HG03457 (cell line): ENCODE measurements at regions not wholly inside any gene's neighbourhood (a gene's known extent, or its start where the extent isn't known, plus 50 kb on each side); places are given as distances from the start of the nearest gene placed in this dataset.
"Not testable (repeated sequence)": the region's sequence is repeated elsewhere in the genome, so short reads cannot be mapped to it uniquely, and the experiment has no call there.

Experiments
- ATAC-seq: cut with Tn5 transposase; IDR thresholded peaks from one replicate; pipeline ENCODE4 v1.9.1; 2021; ENCODE audit warnings: moderate number of reproducible peaks; ENCODE audit not compliant: unreplicated experiment

GRCh38 chr1:104288322-104288721 is 538.6 kb downstream of the AMY1C start:
- ATAC-seq, result not testable (repeated sequence)

DNA sequence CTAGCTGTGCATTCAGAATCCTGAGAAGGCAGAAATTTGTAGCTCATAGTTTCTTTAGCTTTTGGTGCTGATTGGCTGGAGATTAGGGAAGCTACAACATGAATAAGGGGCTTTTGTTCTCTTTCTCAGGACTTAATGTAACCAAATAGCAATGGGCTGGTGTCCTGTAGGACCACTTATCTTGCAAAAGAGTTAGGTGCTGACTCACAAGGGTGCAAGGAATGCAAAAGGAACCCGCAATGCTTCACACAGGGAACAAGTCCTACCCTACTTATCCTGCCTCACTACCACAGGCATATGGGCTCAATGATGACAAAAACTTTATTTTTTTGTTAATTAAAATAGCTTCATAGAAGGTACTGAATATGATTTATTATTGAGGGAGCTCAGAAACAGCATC is 541.5 kb downstream of the AMY1C start:
- ATAC-seq, result no peak

GRCh38 chr1:104294259-104294658 is 544.6 kb downstream of the AMY1C start:
- no peak for ATAC-seq

GRCh38 chr1:104295511-104295910 is 545.8 kb downstream of the AMY1C start:
- ATAC-seq, result no peak

DNA sequence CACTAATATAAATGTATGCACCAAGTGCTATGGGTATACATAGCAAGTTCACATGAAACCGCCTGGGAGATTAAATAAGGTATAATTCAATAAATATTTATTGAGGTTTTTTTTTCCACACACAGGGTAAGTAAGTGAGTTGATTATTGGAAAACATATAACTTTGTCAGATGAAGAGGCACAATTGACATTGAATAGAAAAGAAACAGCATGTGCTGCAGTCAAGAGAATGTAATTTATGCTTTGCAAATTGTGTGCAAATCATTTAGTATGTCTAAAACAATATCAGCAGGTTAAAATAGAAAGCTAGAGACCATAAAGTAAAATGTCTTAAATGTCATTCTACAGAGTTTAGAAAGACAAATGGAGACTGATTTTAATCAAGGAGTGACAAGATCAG is 560.0 kb downstream of the AMY1C start:
- no peak for ATAC-seq

DNA sequence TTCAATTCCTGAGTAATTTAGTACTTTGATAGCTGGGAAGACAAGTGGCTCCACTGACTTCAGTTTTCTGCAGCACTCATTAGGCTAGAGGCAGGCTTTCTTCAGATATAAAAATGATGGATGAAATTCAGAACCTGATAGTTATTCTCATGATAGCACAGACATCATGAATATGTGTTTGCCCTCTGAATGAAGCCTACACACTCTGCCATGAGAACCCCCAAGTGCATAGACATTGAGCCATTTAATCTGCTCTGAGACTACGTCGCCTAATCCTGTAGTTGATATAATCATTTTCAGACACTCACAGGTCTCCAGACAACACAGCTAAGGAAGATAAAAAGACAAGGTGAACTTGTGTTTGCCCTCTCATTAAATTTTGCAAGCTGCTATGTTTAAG is 566.1 kb downstream of the AMY1C start:
- no peak for ATAC-seq

DNA sequence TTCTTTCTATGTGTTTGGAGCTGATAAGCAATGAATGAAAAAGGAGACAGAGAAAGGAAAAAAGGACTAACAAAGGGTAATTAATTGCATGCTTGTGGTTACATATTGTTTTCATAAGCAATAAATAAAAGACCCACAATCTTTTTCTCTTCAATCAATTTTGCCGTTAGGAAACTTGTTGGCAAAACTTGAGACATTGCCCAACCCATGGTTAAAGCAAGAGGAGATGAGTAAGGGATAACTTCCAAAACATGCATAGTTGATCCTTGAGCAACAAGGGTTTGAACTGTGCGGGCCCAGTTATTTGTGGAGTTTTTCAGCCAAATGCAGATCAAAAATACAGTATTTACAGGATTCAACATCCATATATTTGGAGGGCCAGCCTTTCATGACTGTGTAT is 572.4 kb downstream of the AMY1C start:
- ATAC-seq, result no peak

- ATAC-seq, result no peak
These were observed 579.6 kb downstream of the AMY1C start for GRCh38 chr1:104329278-104329677.

GRCh38 chr1:104331763-104332162 is 582.1 kb downstream of the AMY1C start:
- ATAC-seq, result no peak

DNA sequence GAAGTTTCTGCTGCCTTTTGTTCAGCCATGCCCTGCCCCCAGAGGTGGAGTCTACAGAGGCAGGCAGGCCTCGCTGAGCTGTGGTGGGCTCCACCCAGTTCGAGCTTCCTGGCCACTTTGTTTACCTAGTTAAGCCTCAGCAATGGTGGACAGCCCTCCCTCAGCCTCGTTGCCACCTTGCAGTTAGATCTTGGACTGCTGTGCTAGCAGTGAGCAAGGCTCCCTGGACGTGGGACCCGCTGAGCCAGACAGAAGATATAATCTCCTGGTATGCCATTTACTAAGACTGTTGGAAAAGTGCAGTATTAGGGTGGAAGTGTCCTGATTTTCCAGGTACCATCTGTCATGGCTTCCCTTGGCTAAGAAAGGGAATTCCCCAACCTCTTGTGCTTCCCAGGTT is 588.2 kb downstream of the AMY1C start:
- ATAC-seq, result not testable (repeated sequence)

- no peak for ATAC-seq
These were observed 592.2 kb downstream of the AMY1C start for GRCh38 chr1:104341944-104342343.

DNA sequence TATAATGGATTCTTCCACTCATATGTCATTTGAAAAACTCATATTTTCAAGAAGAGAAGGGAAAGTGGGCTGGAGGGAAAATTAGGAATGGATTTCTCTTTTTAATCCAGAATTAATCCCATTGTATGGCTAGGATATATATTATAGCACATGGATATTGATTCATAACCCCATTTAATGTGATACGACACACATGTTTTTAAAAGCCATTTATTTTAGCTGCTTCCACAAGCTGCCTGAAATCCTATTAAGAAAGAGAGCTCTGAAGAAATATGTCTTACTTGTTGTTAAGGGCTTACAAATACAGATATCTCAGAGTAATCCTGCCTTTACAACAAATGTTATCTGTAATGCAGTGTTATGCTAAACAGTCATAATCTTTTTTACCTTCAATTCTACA is 598.6 kb downstream of the AMY1C start:
- no peak for ATAC-seq

- no peak for ATAC-seq
These were observed 603.9 kb downstream of the AMY1C start for GRCh38 chr1:104353580-104353979.

DNA sequence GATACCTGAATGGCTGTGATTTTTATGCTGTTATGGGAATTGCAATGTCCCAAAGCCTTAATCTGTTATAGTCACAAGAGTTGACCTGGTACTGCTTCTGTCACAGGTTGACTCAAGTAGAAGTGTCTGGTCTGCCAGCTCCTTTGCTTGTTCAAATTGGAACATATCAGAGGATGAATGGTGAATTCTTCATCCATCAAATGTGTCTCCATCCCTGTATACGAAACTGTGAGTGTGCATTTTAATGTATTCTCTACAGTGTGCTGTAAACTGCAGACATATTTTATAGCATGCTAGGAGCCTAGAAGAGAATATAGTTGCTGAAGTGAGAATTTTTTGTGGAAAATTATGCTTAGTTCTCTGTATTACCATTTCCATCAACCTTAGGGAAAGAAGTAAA is 608.4 kb downstream of the AMY1C start:
- no peak for ATAC-seq

DNA sequence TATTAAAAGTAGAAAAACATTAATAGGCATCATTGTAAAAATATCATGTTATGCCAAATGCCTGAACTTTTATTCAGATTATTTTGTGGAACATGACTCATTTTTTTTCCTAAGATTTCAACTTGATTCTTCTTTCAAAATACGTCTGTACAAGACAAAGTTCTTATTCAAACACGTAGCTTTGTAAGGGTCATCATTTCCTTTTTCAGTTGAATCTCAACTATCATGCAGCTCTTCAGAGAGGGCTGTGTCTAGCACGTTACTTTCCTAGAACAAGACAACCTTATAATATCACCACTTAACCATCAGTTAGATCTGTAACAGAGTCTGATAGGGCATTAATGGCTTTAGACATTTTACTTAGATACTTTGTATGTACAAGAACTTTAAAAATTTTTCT is 608.9 kb downstream of the AMY1C start:
- no peak for ATAC-seq

DNA sequence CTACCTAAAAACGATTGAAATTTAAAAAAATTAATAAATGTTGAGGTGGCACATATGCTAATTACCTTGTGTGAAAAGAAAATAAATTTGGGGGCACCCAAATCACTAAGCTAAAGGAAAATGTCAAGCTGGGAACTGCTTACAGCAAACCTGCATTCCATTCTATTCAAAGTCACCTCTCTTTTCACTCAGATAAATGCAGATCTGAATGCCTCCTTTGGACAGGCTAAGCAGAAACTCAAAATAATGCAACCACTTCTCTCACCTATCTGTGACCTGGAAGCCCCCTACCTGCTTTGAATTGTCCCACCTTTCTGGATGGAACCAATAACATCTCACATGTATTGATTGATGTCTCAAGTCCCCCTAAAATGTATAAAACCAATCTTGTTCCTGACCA is 628.7 kb downstream of the AMY1C start:
- ATAC-seq, result no peak

- no peak for ATAC-seq
These were observed 630.3 kb downstream of the AMY1C start for GRCh38 chr1:104380003-104380402.

DNA sequence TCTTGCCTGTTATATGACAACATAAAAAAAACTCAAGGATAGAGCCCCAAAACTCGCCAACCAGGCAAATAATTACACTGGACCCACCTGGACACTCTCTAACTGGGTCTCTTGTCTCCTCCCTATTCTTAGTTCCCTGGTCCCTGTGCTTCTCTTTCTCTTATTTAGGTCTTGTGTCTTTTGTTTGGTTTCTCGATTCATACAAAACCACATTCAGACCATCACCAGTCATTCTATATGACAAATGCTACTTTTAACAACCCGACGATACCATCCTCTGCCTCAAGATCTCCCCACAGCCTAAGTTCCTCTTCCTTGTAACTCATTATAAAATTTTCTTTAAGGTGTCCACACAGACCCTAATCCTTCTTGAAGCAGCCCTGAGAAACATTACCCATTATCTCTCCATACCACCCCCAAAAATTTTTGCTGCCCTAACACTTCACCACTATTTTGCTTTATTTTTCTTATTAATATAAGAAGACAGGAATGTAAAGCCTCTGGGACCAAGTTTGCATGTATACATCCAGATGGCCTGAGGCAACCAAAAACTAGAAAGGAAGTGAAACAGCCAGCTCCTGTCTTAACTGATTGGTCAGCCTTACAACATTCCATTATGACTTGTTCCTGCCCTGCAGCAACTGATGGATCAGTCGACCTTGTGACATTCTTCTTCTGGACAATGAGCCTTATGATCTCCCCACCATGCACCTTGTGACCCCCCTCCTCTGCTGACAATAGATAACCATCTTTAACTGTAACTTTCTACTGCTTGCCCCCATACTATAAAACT is 638.2 kb downstream of the AMY1C start:
- no peak for ATAC-seq

GRCh38 chr1:104392552-104392951 is 642.9 kb downstream of the AMY1C start:
- no peak for ATAC-seq

DNA sequence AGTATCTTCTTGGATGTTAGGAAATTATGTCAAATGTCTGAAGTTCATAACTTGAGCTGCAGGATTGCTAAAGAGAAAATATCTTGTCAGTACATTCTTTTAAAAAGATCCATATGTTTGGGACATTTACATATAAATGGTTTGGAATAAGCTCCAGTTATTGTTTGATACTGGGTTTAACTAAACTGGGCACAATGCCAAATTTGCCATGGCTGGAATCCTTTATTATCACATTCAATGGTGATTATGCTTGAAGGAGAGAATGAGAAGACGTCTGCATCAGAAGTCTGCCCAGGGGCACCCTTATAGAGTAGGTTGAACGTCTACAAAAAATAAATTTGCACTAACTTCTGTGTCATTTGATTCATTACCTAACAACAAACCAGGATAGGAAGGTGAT is 652.5 kb downstream of the AMY1C start:
- ATAC-seq, result no peak

DNA sequence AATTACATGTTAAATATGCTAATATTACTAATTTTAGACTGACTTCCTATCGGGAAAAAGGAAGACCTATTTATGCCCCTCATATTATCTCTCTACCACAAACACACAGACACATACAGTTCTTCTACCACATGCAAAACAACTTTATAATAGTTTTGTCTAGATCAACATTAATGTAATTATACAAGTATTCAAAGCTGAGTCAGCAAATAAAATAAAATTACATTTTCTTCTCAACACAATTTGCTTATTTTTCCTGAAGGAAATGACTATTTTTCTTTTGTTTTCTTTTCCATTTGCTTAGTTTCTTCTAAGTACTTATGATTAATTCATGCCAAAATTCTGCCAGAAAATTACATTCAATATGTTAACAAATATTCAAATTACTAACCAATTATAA is 654.2 kb downstream of the AMY1C start:
- ATAC-seq, result no peak

GRCh38 chr1:104406728-104407127 is 657.0 kb downstream of the AMY1C start:
- no peak for ATAC-seq

DNA sequence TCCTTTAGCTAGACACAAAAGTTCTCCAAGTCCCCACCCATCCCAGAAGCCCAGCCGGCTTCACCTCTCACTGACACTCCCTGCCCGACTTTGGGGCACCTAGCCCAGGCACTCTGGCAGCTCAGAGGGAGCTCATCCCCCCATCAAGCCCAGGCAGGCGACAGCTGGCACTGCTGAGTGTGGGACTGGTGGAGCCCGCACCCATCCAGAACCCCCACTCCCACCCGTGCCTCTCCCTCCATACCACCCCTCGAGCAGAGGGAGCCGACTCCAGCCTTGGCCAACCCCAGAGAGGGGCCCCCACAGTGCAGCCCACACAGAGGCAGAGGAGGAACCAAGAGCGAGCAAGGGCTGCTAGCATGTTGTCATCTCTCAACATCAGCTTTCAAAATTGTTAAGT is 658.6 kb downstream of the AMY1C start:
- no peak for ATAC-seq
